ENCODE measurements at regions not wholly inside any gene's neighbourhood (a gene's known extent, or its start where the extent isn't known, plus 50 kb on each side); places are given as distances from the start of the nearest gene placed in this dataset.
A peak's percentile ranks its signal among the peaks of the same experiment; 100 is the strongest.

- H3K27ac Mint-ChIP-seq = peak overlapping the region in 1 of 6 donors; percentile 15
- no peak overlapping the region for H3K4me3 Mint-ChIP-seq
- H3K9me3 Mint-ChIP-seq = no peaks in the 10 kb centered on the region
- peaks cover 42 to 51% of the 10 kb centered on the region in 2 donors for H3K4me1 Mint-ChIP-seq
- peaks cover 0 to 2% (median 1%) of the 10 kb centered on the region in 3 donors for H3K27me3 Mint-ChIP-seq (ENCODE audit: low read depth in 3 of 3)
- no peak for DNase-seq
- no peaks in the 10 kb centered on the region for H3K36me3 Mint-ChIP-seq
These were observed 55.6 kb downstream of the ZNF281 start for GRCh38 chr1:200354243-200354642.

DNA sequence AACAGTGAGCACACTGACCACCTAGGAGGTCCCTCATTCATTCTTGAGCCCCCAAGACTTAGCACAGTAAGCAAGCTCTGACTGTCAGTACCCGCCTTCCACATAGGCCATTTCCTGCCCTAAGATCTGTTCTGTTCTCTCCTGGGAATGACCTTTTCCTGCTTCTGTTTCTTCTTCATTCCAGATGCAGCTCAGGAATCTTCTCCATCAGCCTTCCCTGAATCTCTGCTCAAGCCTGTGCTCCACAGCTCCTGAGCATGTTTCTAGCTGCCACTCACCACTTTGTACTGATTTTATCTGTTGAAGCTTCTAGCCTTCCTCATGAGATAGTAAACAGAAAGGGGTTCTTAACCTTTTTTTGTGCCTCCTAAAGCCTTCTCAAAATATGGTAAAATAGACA lies 56.6 kb downstream of the ZNF281 start:
- H3K4me3 Mint-ChIP-seq = peak overlapping the region in 4 of 5 donors; percentile 18 to 67 (median 60)
- DNase-seq = no peak
- no peaks in the 10 kb centered on the region for H3K36me3 Mint-ChIP-seq
- peaks cover 0 to 2% (median 1%) of the 10 kb centered on the region in 3 donors for H3K27me3 Mint-ChIP-seq (ENCODE audit: low read depth in 3 of 3)
- peak overlapping the region in 5 of 6 donors; percentile 2 to 91 (median 33) for H3K27ac Mint-ChIP-seq
- no peaks in the 10 kb centered on the region for H3K9me3 Mint-ChIP-seq
- peaks cover 42 to 51% of the 10 kb centered on the region in 2 donors for H3K4me1 Mint-ChIP-seq

GRCh38 chr1:200351826-200352549 lies 57.8 kb downstream of the ZNF281 start:
- H3K27ac Mint-ChIP-seq = peak overlapping the region; percentile 67 to 93 (median 84)
- H3K9me3 Mint-ChIP-seq = no peaks in the 10 kb centered on the region
- H3K4me3 Mint-ChIP-seq = peak overlapping the region; percentile 64 to 82 (median 77)
- peaks cover 42 to 51% of the 10 kb centered on the region in 2 donors for H3K4me1 Mint-ChIP-seq
- H3K27me3 Mint-ChIP-seq (ENCODE audit: low read depth in 3 of 3) = peaks cover 0 to 2% (median 1%) of the 10 kb centered on the region in 3 donors
- no peaks in the 10 kb centered on the region for H3K36me3 Mint-ChIP-seq
- peak; percentile 34 to 46 (median 42) for DNase-seq

DNA sequence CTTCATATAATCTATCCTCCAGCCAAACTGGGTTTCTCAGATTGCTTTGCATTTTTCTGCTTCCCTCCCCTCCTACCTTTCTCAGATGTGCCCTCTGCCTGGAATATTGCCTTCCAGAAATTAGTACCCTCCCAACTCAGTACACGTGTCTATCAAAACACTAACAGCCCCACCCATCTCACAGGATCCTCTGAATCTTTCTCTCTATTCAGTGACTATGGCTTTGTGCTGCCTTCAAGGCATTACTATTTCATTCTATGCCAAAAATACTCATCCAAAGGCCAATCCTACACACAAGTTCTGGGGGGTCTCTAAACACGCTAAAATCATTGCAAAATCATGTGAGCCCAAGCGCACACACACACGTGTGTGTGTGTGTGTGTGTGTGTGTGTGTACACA lies 58.4 kb downstream of the ZNF281 start:
- Mint-ChIP-seq H3K27ac (peak overlapping the region in 5 of 6 donors; percentile 67 to 93 (median 81)), H3K4me1 (peaks cover 42 to 51% of the 10 kb centered on the region in 2 donors), H3K36me3 (no peaks in the 10 kb centered on the region), H3K9me3 (no peaks in the 10 kb centered on the region), H3K27me3 (ENCODE audit: low read depth in 3 of 3) (peaks cover 0 to 2% (median 1%) of the 10 kb centered on the region in 3 donors), H3K4me3 (peak overlapping the region in 4 of 5 donors; percentile 11 to 82 (median 74))
- DNase-seq = no peak

- Mint-ChIP-seq H3K4me3 (no peak overlapping the region), H3K36me3 (peaks cover 0 to 3% (median 0%) of the 10 kb centered on the region in 3 donors), H3K27ac (no peak overlapping the region), H3K9me3 (peaks cover 0 to 2% (median 0%) of the 10 kb centered on the region in 6 donors), H3K27me3 (ENCODE audit: low read depth in 3 of 3) (peaks cover 0 to 2% (median 1%) of the 10 kb centered on the region in 3 donors), H3K4me1 (peaks cover 6 to 7% of the 10 kb centered on the region in 2 donors)
- no peak for DNase-seq
These were observed 63.1 kb downstream of the ZNF281 start for GRCh38 chr1:200346700-200347099.

- H3K4me1 Mint-ChIP-seq = no peaks in the 10 kb centered on the region
These were observed 64.3 kb downstream of the ZNF281 start for GRCh38 chr1:200345520-200345919.

DNA sequence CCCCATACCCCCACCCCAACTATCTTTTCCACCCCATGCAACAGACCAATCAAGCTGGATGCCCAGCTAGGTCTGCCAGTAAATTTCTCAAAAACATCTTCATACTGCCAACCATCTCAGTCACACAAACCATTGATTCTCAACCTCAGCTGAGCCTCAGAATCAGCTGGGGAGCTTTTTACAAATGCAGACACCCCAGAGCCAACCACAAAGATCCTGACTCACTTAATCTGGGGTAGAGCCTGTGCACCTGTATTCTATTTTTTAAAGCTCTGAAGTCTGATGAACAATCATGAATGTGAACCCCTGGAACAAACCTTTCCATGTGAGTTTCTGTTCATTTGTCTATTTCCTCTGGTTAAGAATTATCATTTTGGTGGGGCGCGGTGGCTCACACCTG lies 66.0 kb downstream of the ZNF281 start:
- H3K36me3 Mint-ChIP-seq = peaks cover 0 to 3% (median 0%) of the 10 kb centered on the region in 3 donors
- H3K4me3 Mint-ChIP-seq = no peak overlapping the region
- peaks cover 0 to 6% (median 0%) of the 10 kb centered on the region in 3 donors for H3K27me3 Mint-ChIP-seq (ENCODE audit: low read depth in 3 of 3)
- no peaks in the 10 kb centered on the region for H3K4me1 Mint-ChIP-seq
- DNase-seq = no peak
- peaks cover 0 to 2% (median 0%) of the 10 kb centered on the region in 6 donors for H3K9me3 Mint-ChIP-seq
- no peak overlapping the region for H3K27ac Mint-ChIP-seq

More at GRCh38 chr1:200345520-200345919, 64.3 kb downstream of the ZNF281 start:
- no peak overlapping the region for H3K4me3 Mint-ChIP-seq
- H3K27me3 Mint-ChIP-seq (ENCODE audit: low read depth in 3 of 3) = peaks cover 0 to 6% (median 1%) of the 10 kb centered on the region in 3 donors
- DNase-seq = no peak
- H3K9me3 Mint-ChIP-seq = peaks cover 0 to 2% (median 0%) of the 10 kb centered on the region in 6 donors
- no peak overlapping the region for H3K27ac Mint-ChIP-seq
- H3K36me3 Mint-ChIP-seq = peaks cover 0 to 3% (median 0%) of the 10 kb centered on the region in 3 donors

GRCh38 chr1:200342511-200343311 lies 67.1 kb downstream of the ZNF281 start:
- H3K9me3 Mint-ChIP-seq = peaks cover 0 to 2% (median 0%) of the 10 kb centered on the region in 6 donors
- H3K27me3 Mint-ChIP-seq (ENCODE audit: low read depth in 3 of 3) = peaks cover 0 to 6% (median 0%) of the 10 kb centered on the region in 3 donors
- H3K4me1 Mint-ChIP-seq = peaks cover 5 to 8% of the 10 kb centered on the region in 2 donors
- H3K4me3 Mint-ChIP-seq = no peak overlapping the region
- no peak overlapping the region for H3K27ac Mint-ChIP-seq
- H3K36me3 Mint-ChIP-seq = peaks cover 0 to 3% (median 0%) of the 10 kb centered on the region in 3 donors
- DNase-seq = no peak

DNA sequence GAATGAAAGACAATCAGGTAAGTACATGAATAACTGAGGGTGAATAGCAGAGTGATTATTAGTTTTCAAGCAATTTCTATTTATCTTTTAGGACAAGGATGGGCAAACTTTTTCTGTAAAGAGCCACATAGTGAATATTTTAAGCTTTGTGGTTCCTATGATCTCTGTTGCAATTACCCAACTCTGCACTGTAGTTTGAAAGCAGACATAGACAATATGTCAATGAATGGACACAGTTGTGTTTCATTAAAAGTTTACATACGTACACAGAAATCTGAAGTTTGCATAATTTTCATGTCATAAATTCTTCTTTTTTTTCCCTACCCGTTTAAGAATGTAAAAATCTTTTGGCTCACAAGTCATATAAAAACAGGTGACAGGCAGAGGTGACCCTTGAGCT lies 71.4 kb downstream of the ZNF281 start:
- Mint-ChIP-seq H3K36me3 (peaks cover 0 to 3% (median 0%) of the 10 kb centered on the region in 3 donors), H3K4me3 (no peak overlapping the region), H3K4me1 (peaks cover 8 to 13% of the 10 kb centered on the region in 2 donors), H3K27ac (no peak overlapping the region), H3K27me3 (ENCODE audit: low read depth in 3 of 3) (peaks cover 2 to 4% (median 2%) of the 10 kb centered on the region in 3 donors), H3K9me3 (no peaks in the 10 kb centered on the region)
- DNase-seq = no peak

GRCh38 chr1:200337831-200338230 lies 72.0 kb downstream of the ZNF281 start:
- Mint-ChIP-seq H3K36me3 (peaks cover 0 to 3% (median 0%) of the 10 kb centered on the region in 3 donors), H3K4me1 (peaks cover 8 to 13% of the 10 kb centered on the region in 2 donors), H3K27me3 (ENCODE audit: low read depth in 3 of 3) (peaks cover 2 to 4% (median 2%) of the 10 kb centered on the region in 3 donors), H3K4me3 (no peak overlapping the region), H3K27ac (no peak overlapping the region), H3K9me3 (no peaks in the 10 kb centered on the region)
- DNase-seq = no peak

DNA sequence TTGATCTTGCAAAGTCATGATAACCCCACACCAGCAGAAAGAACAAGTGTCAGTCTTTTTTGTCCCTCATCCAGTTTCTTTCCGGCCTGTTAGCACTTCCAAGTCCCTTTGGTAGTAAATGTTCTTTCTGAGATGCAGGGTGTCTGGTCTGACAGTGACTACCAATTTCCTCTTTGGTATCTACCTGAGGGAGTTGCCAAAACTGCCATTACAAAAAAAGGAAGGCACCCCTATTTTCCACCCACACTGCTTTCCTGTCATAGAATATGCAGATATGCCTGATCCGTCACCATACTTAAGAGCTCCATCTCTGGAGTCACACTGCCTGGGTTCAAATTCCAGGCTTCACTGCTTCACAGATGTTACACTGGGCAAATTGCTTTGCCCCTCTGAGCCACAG lies 72.4 kb downstream of the ZNF281 start:
- Mint-ChIP-seq H3K27ac (no peak overlapping the region), H3K36me3 (no peaks in the 10 kb centered on the region), H3K4me3 (no peak overlapping the region), H3K4me1 (peaks cover 8 to 13% of the 10 kb centered on the region in 2 donors), H3K9me3 (no peaks in the 10 kb centered on the region), H3K27me3 (ENCODE audit: low read depth in 3 of 3) (peaks cover 2 to 4% (median 2%) of the 10 kb centered on the region in 3 donors)
- no peak for DNase-seq

GRCh38 chr1:200336901-200337391 lies 72.9 kb downstream of the ZNF281 start:
- peaks cover 8 to 13% of the 10 kb centered on the region in 2 donors for H3K4me1 Mint-ChIP-seq
- H3K9me3 Mint-ChIP-seq = no peaks in the 10 kb centered on the region
- H3K27me3 Mint-ChIP-seq (ENCODE audit: low read depth in 3 of 3) = peaks cover 2 to 4% (median 2%) of the 10 kb centered on the region in 3 donors
- no peak for DNase-seq
- no peak overlapping the region for H3K27ac Mint-ChIP-seq
- no peaks in the 10 kb centered on the region for H3K36me3 Mint-ChIP-seq
- H3K4me3 Mint-ChIP-seq = no peak overlapping the region

DNA sequence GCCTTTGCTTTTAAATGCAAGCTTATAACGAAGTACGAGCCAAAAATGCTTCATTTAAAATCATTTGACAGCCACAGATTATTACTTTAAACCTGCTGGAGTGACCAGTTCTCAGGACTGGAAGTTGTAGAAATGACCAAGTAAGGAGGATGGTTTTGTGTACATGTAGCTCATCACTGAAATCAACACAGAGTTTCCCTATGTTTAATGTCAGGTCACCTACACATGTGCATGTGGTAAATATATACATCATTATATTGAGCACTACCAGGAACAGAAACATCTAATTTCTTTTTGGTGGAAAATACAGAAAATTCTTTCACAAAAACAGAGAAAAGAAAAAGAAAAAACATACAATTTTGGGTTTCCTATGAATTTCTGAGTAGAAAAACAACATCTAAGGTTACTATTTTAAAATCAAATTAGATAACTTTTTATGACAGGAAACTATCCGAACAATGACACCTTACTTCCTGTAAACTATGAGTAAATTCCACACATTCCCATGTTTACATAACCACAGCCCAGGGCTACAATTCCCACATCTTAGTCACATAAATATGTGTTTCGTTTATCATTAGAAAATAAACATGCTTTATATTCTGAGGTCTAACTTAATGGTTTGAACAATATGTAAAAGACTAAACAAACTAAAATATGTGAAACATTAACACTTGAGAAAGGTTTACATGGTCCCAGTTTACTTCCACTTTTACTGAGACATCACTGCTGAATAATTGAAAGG lies 73.6 kb downstream of the ZNF281 start:
- no peak for DNase-seq
- no peak overlapping the region for H3K27ac Mint-ChIP-seq
- H3K4me1 Mint-ChIP-seq = peaks cover 8 to 13% of the 10 kb centered on the region in 2 donors
- peaks cover under 1 to 2% (median 2%) of the 10 kb centered on the region in 3 donors for H3K27me3 Mint-ChIP-seq (ENCODE audit: low read depth in 3 of 3)
- H3K36me3 Mint-ChIP-seq = no peaks in the 10 kb centered on the region
- no peak overlapping the region for H3K4me3 Mint-ChIP-seq
- no peaks in the 10 kb centered on the region for H3K9me3 Mint-ChIP-seq

Measured in immature natural killer cell (primary cell).